Right lobe of liver (tissue), 4 donors: ENCODE measurements at regions not wholly inside any gene's neighbourhood (a gene's known extent, or its start where the extent isn't known, plus 50 kb on each side); places are given as distances from the start of the nearest gene placed in this dataset.

ENCODE experiments used
- POLR2A ChIP-seq: fragments of 450-650 bp; IDR thresholded peaks from one replicate; pipeline ENCODE4 v1.6.1; 2017; ENCODE audit warnings: antibody characterized with exemption, mild to moderate bottlenecking
- TF ChIP-seq, protein P1 (sequence below), 4 donors: fragments of 200-600 bp in 3 of 4; fragments of 450-650 bp in 1 of 4; IDR thresholded peaks; one replicate each; pipeline versions ENCODE4 v1.5.1 to v1.8.0; 2016 to 2022; ENCODE audit warnings: antibody characterized with exemption in 4 of 4, mild to moderate bottlenecking in 2 of 4
- donor health status: DM: no; HTN: no; CAD: no.
- donor health status: DM: no; HTN: no; CAD: no.
- donor health status: DM: no; HTN: yes; CAD: no.

GRCh38 chr5:30809933-30810332 lies 383.6 kb upstream of the CDH6 start:
- TF ChIP-seq, protein P1, sequence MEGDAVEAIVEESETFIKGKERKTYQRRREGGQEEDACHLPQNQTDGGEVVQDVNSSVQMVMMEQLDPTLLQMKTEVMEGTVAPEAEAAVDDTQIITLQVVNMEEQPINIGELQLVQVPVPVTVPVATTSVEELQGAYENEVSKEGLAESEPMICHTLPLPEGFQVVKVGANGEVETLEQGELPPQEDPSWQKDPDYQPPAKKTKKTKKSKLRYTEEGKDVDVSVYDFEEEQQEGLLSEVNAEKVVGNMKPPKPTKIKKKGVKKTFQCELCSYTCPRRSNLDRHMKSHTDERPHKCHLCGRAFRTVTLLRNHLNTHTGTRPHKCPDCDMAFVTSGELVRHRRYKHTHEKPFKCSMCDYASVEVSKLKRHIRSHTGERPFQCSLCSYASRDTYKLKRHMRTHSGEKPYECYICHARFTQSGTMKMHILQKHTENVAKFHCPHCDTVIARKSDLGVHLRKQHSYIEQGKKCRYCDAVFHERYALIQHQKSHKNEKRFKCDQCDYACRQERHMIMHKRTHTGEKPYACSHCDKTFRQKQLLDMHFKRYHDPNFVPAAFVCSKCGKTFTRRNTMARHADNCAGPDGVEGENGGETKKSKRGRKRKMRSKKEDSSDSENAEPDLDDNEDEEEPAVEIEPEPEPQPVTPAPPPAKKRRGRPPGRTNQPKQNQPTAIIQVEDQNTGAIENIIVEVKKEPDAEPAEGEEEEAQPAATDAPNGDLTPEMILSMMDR (IDR thresholded peaks at IDR 0.05): no peak
- no peak for TF ChIP-seq POLR2A
